Smooth muscle cell (in vitro differentiated cells): ENCODE measurements at regions not wholly inside any gene's neighbourhood (a gene's known extent, or its start where the extent isn't known, plus 50 kb on each side); places are given as distances from the start of the nearest gene placed in this dataset.

Source experiments
- DNase-seq: peaks from one replicate; lab custom pipeline; 2025; ENCODE audit not compliant: unreplicated experiment; lab: John Stamatoyannopoulos, UW
- H2AFZ ChIP-seq: fragments of 200-600 bp; sonication (generic); 2 replicates; pipeline ENCODE4 v1.6.0; 2016; ENCODE audit warnings: antibody characterized with exemption, low read depth, mild to moderate bottlenecking
- H3F3A ChIP-seq: fragments of 200-600 bp; sonication (generic); 2 replicates; pipeline ENCODE4 v1.6.0; 2017; ENCODE audit warnings: antibody characterized with exemption, low read depth
- H3K27ac ChIP-seq: fragments of 200-600 bp; sonication (generic); 2 replicates; pipeline ENCODE4 v1.5.1; 2016; ENCODE audit warnings: low read depth, mild to moderate bottlenecking
- H3K27me3 ChIP-seq: fragments of 200-600 bp; sonication (generic); 2 replicates; pipeline ENCODE4 v1.6.1; 2016; ENCODE audit warnings: low read depth, mild to moderate bottlenecking
- H3K36me3 ChIP-seq: fragments of 200-600 bp; sonication (generic); 2 replicates; pipeline ENCODE4 v1.5.1; 2016; ENCODE audit warnings: low read depth
- H3K4me1 ChIP-seq: fragments of 200-600 bp; sonication (generic); 2 replicates; pipeline ENCODE4 v1.5.1; 2016; ENCODE audit warnings: low read depth
- H3K4me2 ChIP-seq: fragments of 200-600 bp; sonication (generic); 2 replicates; pipeline ENCODE4 v1.6.0; 2016; ENCODE audit warnings: mild to moderate bottlenecking
- H3K4me3 ChIP-seq: fragments of 200-600 bp; sonication (generic); 2 replicates; pipeline ENCODE4 v1.5.1; 2016; ENCODE audit warnings: mild to moderate bottlenecking
- H3K79me2 ChIP-seq: fragments of 200-600 bp; sonication (generic); 2 replicates; pipeline ENCODE4 v1.6.0; 2016; ENCODE audit warnings: low read depth, mild to moderate bottlenecking
- H3K9ac ChIP-seq: fragments of 200-600 bp; sonication (generic); 2 replicates; pipeline ENCODE4 v1.6.0; 2016; ENCODE audit warnings: low read depth
- H3K9me3 ChIP-seq: fragments of 200-600 bp; sonication (generic); replicated peaks from 2 replicates; pipeline ENCODE4 v1.5.1; 2016; ENCODE audit warnings: low read depth
- H4K20me1 ChIP-seq: fragments of 200-600 bp; sonication (generic); 2 replicates; pipeline ENCODE4 v1.6.0; 2016; ENCODE audit warnings: low read depth
- CTCF ChIP-seq: fragments of 200-600 bp; sonication (generic); IDR thresholded peaks from 2 replicates; pipeline ENCODE4 v1.5.1; 2017; ENCODE audit warnings: borderline replicate concordance, mild to moderate bottlenecking, antibody characterized with exemption; ENCODE audit not compliant: insufficient read depth, poor library complexity, severe bottlenecking
- WGBS: methylation state at CpG from one replicate; pipeline ENCODE4 v1.1.7; 2016; ENCODE audit warnings: low lambda C conversion rate; 5-methylcytosine and 5-hydroxymethylcytosine counted together

GRCh38 chr10:33385686-33386085 lies 51.2 kb upstream of the NRP1 start:
- H4K20me1 ChIP-seq: no peaks in the 10 kb centered on the region
- 91% methylated on average over 2 of the region's 2 CpGs for WGBS
- no peaks in the 10 kb centered on the region for H3K79me2 ChIP-seq
- no peak overlapping the region for H3K4me3 ChIP-seq
- no peak overlapping the region for H3K4me2 ChIP-seq
- no peak overlapping the region for H2AFZ ChIP-seq
- H3K9me3 ChIP-seq: no peaks in the 10 kb centered on the region
- H3F3A ChIP-seq: no peaks in the 10 kb centered on the region
- no peaks in the 10 kb centered on the region for H3K27me3 ChIP-seq
- peaks cover 7% of the 10 kb centered on the region for H3K4me1 ChIP-seq
- no peak for DNase-seq
- no peak overlapping the region for H3K9ac ChIP-seq
- no peak for TF ChIP-seq CTCF
- H3K36me3 ChIP-seq: no peaks in the 10 kb centered on the region
- H3K27ac ChIP-seq: no peak overlapping the region

GRCh38 chr10:33385015-33385414 lies 50.5 kb upstream of the NRP1 start:
- H3K9me3 ChIP-seq: no peaks in the 10 kb centered on the region
- H3K36me3 ChIP-seq: no peaks in the 10 kb centered on the region
- no peaks in the 10 kb centered on the region for H3K27me3 ChIP-seq
- H3F3A ChIP-seq: no peaks in the 10 kb centered on the region
- H2AFZ ChIP-seq: no peak overlapping the region
- no peak for DNase-seq
- no peak for TF ChIP-seq CTCF
- no peak overlapping the region for H3K9ac ChIP-seq
- H3K4me3 ChIP-seq: no peak overlapping the region
- H4K20me1 ChIP-seq: no peaks in the 10 kb centered on the region
- H3K27ac ChIP-seq: no peak overlapping the region
- peaks cover 7% of the 10 kb centered on the region for H3K4me1 ChIP-seq
- H3K4me2 ChIP-seq: no peak overlapping the region
- 93% methylated on average over 5 of the region's 5 CpGs for WGBS
- no peaks in the 10 kb centered on the region for H3K79me2 ChIP-seq
